ENCODE measurements at regions not wholly inside any gene's neighbourhood (a gene's known extent, or its start where the extent isn't known, plus 50 kb on each side); places are given as distances from the start of the nearest gene placed in this dataset.

- no peak for DNase-seq
- TF ChIP-seq CTCF (IDR thresholded peaks at IDR 0.05) = no peak
- Histone ChIP-seq H3K4me3 (no peak overlapping the region), H3K9me3 (no peaks in the 10 kb centered on the region), H3K27me3 (no peaks in the 10 kb centered on the region), H3K27ac (no peak overlapping the region), H3K9ac (ENCODE audit: low read depth in 2 of 2, low read length in 2 of 2) (no peak overlapping the region), H3K36me3 (no peaks in the 10 kb centered on the region), H3K4me1 (no peaks in the 10 kb centered on the region)
- intact Hi-C loops (cut with DNase I) = no loop called here
These were observed 85.3 kb downstream of the SPATA31D1 start for GRCh38 chr9:82073551-82074543.

GRCh38 chr9:82080265-82080664 is 91.7 kb downstream of the SPATA31D1 start:
- TF ChIP-seq CTCF (IDR thresholded peaks at IDR 0.05) = no peak
- Histone ChIP-seq H3K36me3 (no peaks in the 10 kb centered on the region), H3K27ac (no peak overlapping the region)

GRCh38 chr9:82081496-82081895 is 92.9 kb downstream of the SPATA31D1 start:
- TF ChIP-seq CTCF (IDR thresholded peaks at IDR 0.05) = no peak
- DNase-seq = no peak
- Histone ChIP-seq H3K27me3 (no peaks in the 10 kb centered on the region), H3K27ac (no peak overlapping the region), H3K36me3 (no peaks in the 10 kb centered on the region), H3K9ac (ENCODE audit: low read depth in 2 of 2, low read length in 2 of 2) (no peak overlapping the region), H3K4me1 (no peaks in the 10 kb centered on the region), H3K9me3 (no peaks in the 10 kb centered on the region), H3K4me3 (no peak overlapping the region)
- intact Hi-C loops (cut with DNase I) = no loop called here

More at GRCh38 chr9:82080265-82080664, 91.7 kb downstream of the SPATA31D1 start:
- intact Hi-C loops (cut with DNase I) = no loop called here
- Histone ChIP-seq H3K4me1 (no peaks in the 10 kb centered on the region), H3K9me3 (no peaks in the 10 kb centered on the region), H3K4me3 (no peak overlapping the region), H3K9ac (ENCODE audit: low read depth in 2 of 2, low read length in 2 of 2) (no peak overlapping the region), H3K27me3 (no peaks in the 10 kb centered on the region)
- no peak for DNase-seq

GRCh38 chr9:82082563-82082962 is 94.0 kb downstream of the SPATA31D1 start:
- intact Hi-C loops (cut with DNase I) = no loop called here
- no peak for DNase-seq
- Histone ChIP-seq H3K9ac (ENCODE audit: low read depth in 2 of 2, low read length in 2 of 2) (no peak overlapping the region), H3K27me3 (no peaks in the 10 kb centered on the region), H3K36me3 (no peaks in the 10 kb centered on the region), H3K4me3 (no peak overlapping the region), H3K9me3 (no peaks in the 10 kb centered on the region), H3K4me1 (no peaks in the 10 kb centered on the region), H3K27ac (no peak overlapping the region)
- no peak for TF ChIP-seq CTCF (IDR thresholded peaks at IDR 0.05)

- no peaks in the 10 kb centered on the region for H3K27me3 ChIP-seq
- intact Hi-C loops (cut with DNase I) = no loop called here
These were observed 100.0 kb downstream of the SPATA31D1 start for GRCh38 chr9:82088591-82088990.

More at GRCh38 chr9:82088591-82088990, 100.0 kb downstream of the SPATA31D1 start:
- DNase-seq = no peak
- Histone ChIP-seq H3K36me3 (no peaks in the 10 kb centered on the region), H3K4me1 (no peaks in the 10 kb centered on the region), H3K4me3 (no peak overlapping the region), H3K9ac (ENCODE audit: low read depth in 2 of 2, low read length in 2 of 2) (no peak overlapping the region), H3K27ac (no peak overlapping the region), H3K9me3 (no peaks in the 10 kb centered on the region)
- no peak for TF ChIP-seq CTCF (IDR thresholded peaks at IDR 0.05)

All from colonic mucosa (tissue), 4 donors.